Endodermal cell (in vitro differentiated cells): ENCODE measurements at regions not wholly inside any gene's neighbourhood (a gene's known extent, or its start where the extent isn't known, plus 50 kb on each side); places are given as distances from the start of the nearest gene placed in this dataset.

Experiments
- DNase-seq: peaks from one replicate; pipeline ENCODE4 v3.0.0-alpha.2; 2017
- H3K27ac ChIP-seq: 2 replicates; pipeline ENCODE4 v1.5.1; 2013; ENCODE audit warnings: mild to moderate bottlenecking, low read depth, low read length, moderate library complexity
- H3K27me3 ChIP-seq: 2 replicates; pipeline ENCODE4 v1.6.1; 2013; ENCODE audit warnings: mild to moderate bottlenecking, low read length, moderate library complexity; ENCODE audit not compliant: insufficient read depth, control insufficient read depth, poor library complexity, severe bottlenecking
- H3K36me3 ChIP-seq: 2 replicates; pipeline ENCODE4 v1.7.0; 2013; ENCODE audit warnings: mild to moderate bottlenecking, low read length, moderate library complexity; ENCODE audit not compliant: control insufficient read depth, insufficient read depth
- H3K4me1 ChIP-seq: one replicate; pipeline ENCODE4 v1.7.0; 2013; ENCODE audit warnings: low read length; ENCODE audit not compliant: control insufficient read depth, insufficient read depth
- H3K4me3 ChIP-seq: 2 replicates; pipeline ENCODE4 v1.5.1; 2013; ENCODE audit warnings: mild to moderate bottlenecking, low read length, moderate library complexity
- H3K9ac ChIP-seq: 2 replicates; pipeline ENCODE4 v1.6.1; 2013; ENCODE audit warnings: mild to moderate bottlenecking, low read length, moderate library complexity; ENCODE audit not compliant: poor library complexity, severe bottlenecking; ENCODE audit errors: extremely low read depth
- H3K9me3 ChIP-seq: 2 replicates; pipeline ENCODE4 v1.6.1; 2013; ENCODE audit warnings: mild to moderate bottlenecking, low read length, moderate library complexity; ENCODE audit not compliant: control insufficient read depth
- H3K27ac Mint-ChIP-seq: 2 replicates; pipeline ENCODE4 v1.8.0; 2020; ENCODE audit warnings: mixed read lengths
- H3K27me3 Mint-ChIP-seq: 2 replicates; pipeline ENCODE4 v1.8.0; 2021; ENCODE audit warnings: mild to moderate bottlenecking, mixed read lengths; ENCODE audit not compliant: insufficient read depth
- H3K36me3 Mint-ChIP-seq: 2 replicates; pipeline ENCODE4 v1.8.0; 2020; ENCODE audit warnings: low read depth, mixed read lengths
- H3K4me1 Mint-ChIP-seq: 2 replicates; pipeline ENCODE4 v1.8.0; 2020; ENCODE audit warnings: mixed read lengths
- H3K4me3 Mint-ChIP-seq: 2 replicates; pipeline ENCODE4 v1.8.0; 2020; ENCODE audit warnings: mild to moderate bottlenecking, moderate library complexity, mixed read lengths
- H3K9me3 Mint-ChIP-seq: 2 replicates; pipeline ENCODE4 v1.8.0; 2020; ENCODE audit warnings: mild to moderate bottlenecking, mixed read lengths
- CTCF ChIP-seq: fragments of 200-600 bp; sonication (generic); conservative IDR thresholded peaks from 2 replicates; pipeline ENCODE4 v1.5.0; 2021; ENCODE audit warnings: antibody characterized with exemption, mild to moderate bottlenecking
- WGBS, 2 experiments: methylation state at CpG; one replicate each; pipeline versions ENCODE4 v1.1.5 to v1.1.7; 2013; ENCODE audit warnings: missing lambda C conversion rate in 2 of 2, mixed read lengths in 1 of 2; ENCODE audit not compliant: insufficient coverage in 1 of 2, insufficient read length in 1 of 2; 5-methylcytosine and 5-hydroxymethylcytosine counted together

GRCh38 chr21:15366555-15366954 is 301.8 kb upstream of the NRIP1 start:
- Histone ChIP-seq H3K9me3 (peaks cover 33% of the 10 kb centered on the region), H3K4me3 (peak overlapping the region; percentile 63), H3K4me1 (no peaks in the 10 kb centered on the region), H3K36me3 (no peaks in the 10 kb centered on the region), H3K9ac (no peak overlapping the region), H3K27me3 (no peaks in the 10 kb centered on the region), H3K27ac (no peak overlapping the region)
- H3K27ac Mint-ChIP-seq, result no peak overlapping the region
- no peak overlapping the region for H3K4me3 Mint-ChIP-seq
- no peak for TF ChIP-seq CTCF
- no peaks in the 10 kb centered on the region for H3K36me3 Mint-ChIP-seq
- peaks cover 21% of the 10 kb centered on the region for H3K9me3 Mint-ChIP-seq
- H3K4me1 Mint-ChIP-seq, result peaks cover 8% of the 10 kb centered on the region
- H3K27me3 Mint-ChIP-seq, result no peaks in the 10 kb centered on the region
- DNase-seq, result no peak
- 86 to 91% methylated on average over 1 of the region's 1 CpG for WGBS, 2 experiments

GRCh38 chr21:15367061-15367626 is 302.3 kb upstream of the NRIP1 start:
- no peaks in the 10 kb centered on the region for H3K36me3 Mint-ChIP-seq
- 63 to 83% methylated on average over 4 to 7 of the region's 7 CpGs for WGBS, 2 experiments
- H3K4me3 ChIP-seq, result peak overlapping the region; percentile 66
- no peaks in the 10 kb centered on the region for H3K36me3 ChIP-seq
- H3K4me1 ChIP-seq, result no peaks in the 10 kb centered on the region
- peaks cover 8% of the 10 kb centered on the region for H3K4me1 Mint-ChIP-seq
- H3K9ac ChIP-seq, result no peak overlapping the region
- H3K9me3 ChIP-seq, result peaks cover 33% of the 10 kb centered on the region
- DNase-seq, result peak; percentile 63
- no peak overlapping the region for H3K27ac ChIP-seq
- peaks cover 21% of the 10 kb centered on the region for H3K9me3 Mint-ChIP-seq
- no peak for TF ChIP-seq CTCF
- no peaks in the 10 kb centered on the region for H3K27me3 ChIP-seq
- no peak overlapping the region for H3K4me3 Mint-ChIP-seq
- H3K27me3 Mint-ChIP-seq, result no peaks in the 10 kb centered on the region
- H3K27ac Mint-ChIP-seq, result peak overlapping the region; percentile 32

- TF ChIP-seq CTCF, result no peak
- Mint-ChIP-seq H3K4me3 (no peak overlapping the region), H3K4me1 (peaks cover 8% of the 10 kb centered on the region), H3K27me3 (no peaks in the 10 kb centered on the region), H3K36me3 (no peaks in the 10 kb centered on the region), H3K9me3 (peaks cover 23% of the 10 kb centered on the region), H3K27ac (no peak overlapping the region)
- peak overlapping the region; percentile 0 for H3K27ac ChIP-seq
- H3K9me3 ChIP-seq, result peaks cover 24% of the 10 kb centered on the region
- DNase-seq, result no peak
- no peak overlapping the region for H3K9ac ChIP-seq
- no peaks in the 10 kb centered on the region for H3K36me3 ChIP-seq
- H3K4me3 ChIP-seq, result no peak overlapping the region
- H3K27me3 ChIP-seq, result no peaks in the 10 kb centered on the region
- 93 to 97% methylated on average over 5 to 8 of the region's 8 CpGs for WGBS, 2 experiments
- no peaks in the 10 kb centered on the region for H3K4me1 ChIP-seq
Observed at GRCh38 chr21:15370462-15370975, 305.7 kb upstream of the NRIP1 start.
